NCI-H1105 (cell line): ENCODE measurements at regions not wholly inside any gene's neighbourhood (a gene's known extent, or its start where the extent isn't known, plus 50 kb on each side); places are given as distances from the start of the nearest gene placed in this dataset.

ENCODE experiments used
- DNase-seq: peaks from one replicate; lab custom pipeline; 2025; lab: John Stamatoyannopoulos, UW

- DNase-seq: no peak
Measured at GRCh38 chr6:14785493-14785790, 460.4 kb upstream of the JARID2 start.

- no peak for DNase-seq
Measured at GRCh38 chr6:14786008-14786407, 459.9 kb upstream of the JARID2 start.

GRCh38 chr6:14786455-14786854, 459.4 kb upstream of the JARID2 start:
- DNase-seq: no peak

GRCh38 chr6:14787250-14787649, 458.6 kb upstream of the JARID2 start:
- no peak for DNase-seq

GRCh38 chr6:14787677-14788076, 458.2 kb upstream of the JARID2 start:
- no peak for DNase-seq

- no peak for DNase-seq
Measured at GRCh38 chr6:14789996-14790395, 455.9 kb upstream of the JARID2 start.

- no peak for DNase-seq
Measured at GRCh38 chr6:14790976-14791375, 454.9 kb upstream of the JARID2 start.

- DNase-seq: no peak
Measured at GRCh38 chr6:14791526-14791925, 454.3 kb upstream of the JARID2 start.

- DNase-seq: peak; percentile 60
Measured at GRCh38 chr6:14792118-14792955, 453.5 kb upstream of the JARID2 start.

- no peak for DNase-seq
Measured at GRCh38 chr6:14795451-14795850, 450.4 kb upstream of the JARID2 start.

GRCh38 chr6:14796974-14797762, 448.7 kb upstream of the JARID2 start:
- no peak for DNase-seq

GRCh38 chr6:14797875-14798593, 447.8 kb upstream of the JARID2 start:
- no peak for DNase-seq

- DNase-seq: no peak
Measured at GRCh38 chr6:14798594-14798982, 447.3 kb upstream of the JARID2 start.

- DNase-seq: no peak
Measured at GRCh38 chr6:14798996-14799588, 446.8 kb upstream of the JARID2 start.

- peak; percentile 23 for DNase-seq
Measured at GRCh38 chr6:14799928-14800327, 445.9 kb upstream of the JARID2 start.

- DNase-seq: no peak
Measured at GRCh38 chr6:14802514-14803160, 443.2 kb upstream of the JARID2 start.

- DNase-seq: no peak
Measured at GRCh38 chr6:14804001-14804784, 441.7 kb upstream of the JARID2 start.

- no peak for DNase-seq
Measured at GRCh38 chr6:14804785-14805210, 441.1 kb upstream of the JARID2 start.

GRCh38 chr6:14806101-14806500, 439.8 kb upstream of the JARID2 start:
- DNase-seq: no peak

GRCh38 chr6:14807130-14807529, 438.7 kb upstream of the JARID2 start:
- no peak for DNase-seq

GRCh38 chr6:14807971-14808370, 437.9 kb upstream of the JARID2 start:
- DNase-seq: no peak
